Left kidney (tissue), 1 donor: ENCODE measurements at regions not wholly inside any gene's neighbourhood (a gene's known extent, or its start where the extent isn't known, plus 50 kb on each side); places are given as distances from the start of the nearest gene placed in this dataset.
"Not testable (repeated sequence)": the region's sequence is repeated elsewhere in the genome, so short reads cannot be mapped to it uniquely, and the experiment has no call there.

Experiments
- DNase-seq: peaks from one replicate; pipeline ENCODE4 v3.0.0-alpha.2; 2013

- no peak for DNase-seq
These were observed 785.9 kb downstream of the EPHA4 start for GRCh38 chr2:220786216-220786615.

DNA sequence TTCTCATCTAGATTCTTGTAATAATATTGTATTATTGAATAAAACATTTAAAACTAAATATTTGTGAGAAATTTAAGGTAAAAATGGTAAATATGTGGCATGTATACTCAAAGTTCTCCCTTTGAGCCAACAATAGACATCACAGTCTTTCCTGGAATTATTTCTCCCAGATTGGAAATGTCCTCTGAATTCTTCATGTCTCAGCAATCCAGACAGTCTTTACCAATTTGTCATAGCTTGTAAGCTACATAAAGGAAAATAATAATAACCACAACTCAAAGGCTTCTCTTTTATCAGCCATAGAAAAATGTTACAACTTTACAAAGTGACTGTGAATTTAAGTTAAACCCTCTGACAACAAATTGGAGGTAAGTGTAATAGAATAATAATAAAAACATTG is 784.9 kb downstream of the EPHA4 start:
- DNase-seq: no peak

DNA sequence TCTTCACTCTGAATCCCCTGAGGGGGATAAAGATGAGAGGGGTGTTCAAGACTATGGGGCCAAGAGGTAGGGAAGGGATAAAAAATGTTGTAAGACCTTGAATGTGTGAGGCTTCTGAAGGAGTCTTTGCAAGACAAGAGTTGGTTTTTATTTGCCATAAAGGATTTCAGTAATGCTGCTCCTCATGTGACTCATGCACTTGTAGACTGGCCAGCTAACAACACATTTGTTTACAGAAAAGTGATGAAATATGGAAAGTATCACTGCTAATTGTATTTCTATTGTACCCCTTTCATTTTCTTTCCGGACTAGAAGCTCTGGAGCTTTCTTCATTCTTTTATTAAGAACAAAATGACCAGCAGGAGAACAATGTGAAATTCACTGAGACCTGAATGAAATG is 782.1 kb downstream of the EPHA4 start:
- DNase-seq: no peak

GRCh38 chr2:220795705-220796104 is 776.4 kb downstream of the EPHA4 start:
- no peak for DNase-seq

GRCh38 chr2:220811115-220811514 is 761.0 kb downstream of the EPHA4 start:
- DNase-seq: no peak

DNA sequence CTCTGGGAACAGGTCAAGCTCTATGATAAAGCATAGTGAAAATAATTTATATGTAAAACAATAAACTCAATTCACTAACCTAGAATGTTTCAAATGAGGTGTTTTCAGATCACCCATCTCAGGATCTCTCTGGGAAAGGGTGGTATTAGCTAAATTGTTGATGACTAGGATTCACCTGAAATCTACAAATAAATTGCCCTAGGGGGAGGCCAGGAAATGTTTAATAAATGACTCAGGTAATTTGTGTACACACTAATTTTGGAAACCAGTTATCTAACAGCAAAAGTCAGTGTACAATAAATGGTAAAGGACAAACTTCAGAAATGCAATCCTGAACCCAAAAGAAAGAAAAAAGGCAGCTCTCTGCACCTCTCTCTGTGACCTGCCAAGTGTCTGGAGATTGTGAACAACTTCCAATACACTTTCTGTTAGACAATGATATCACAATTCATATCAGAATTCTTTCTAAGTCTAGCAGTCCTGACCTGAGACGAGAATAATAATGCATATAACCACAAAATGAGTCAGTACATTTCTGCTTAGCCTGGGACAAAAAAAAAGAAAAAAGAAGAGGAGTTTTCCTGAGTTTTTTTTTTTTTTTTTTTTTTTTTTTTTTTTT is 760.0 kb downstream of the EPHA4 start:
- DNase-seq: no peak

DNA sequence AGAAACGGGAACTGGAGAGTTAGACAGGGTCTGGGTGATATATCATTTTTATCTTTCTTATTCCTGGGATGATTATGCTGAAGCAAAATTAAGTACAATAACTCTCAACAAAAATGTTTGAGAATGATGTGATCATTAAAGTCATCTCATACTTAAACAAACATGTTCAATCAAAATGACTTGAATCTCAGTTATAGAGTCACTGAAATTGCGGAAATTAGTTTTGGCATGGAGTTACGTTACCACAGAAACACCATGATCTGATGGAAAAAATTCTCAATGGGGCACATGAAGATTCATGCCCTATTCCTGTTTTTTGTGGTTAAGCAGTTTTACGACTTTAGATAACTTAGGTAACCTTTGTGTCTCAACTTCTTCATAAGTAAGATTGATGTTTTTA is 757.7 kb downstream of the EPHA4 start:
- no peak for DNase-seq

DNA sequence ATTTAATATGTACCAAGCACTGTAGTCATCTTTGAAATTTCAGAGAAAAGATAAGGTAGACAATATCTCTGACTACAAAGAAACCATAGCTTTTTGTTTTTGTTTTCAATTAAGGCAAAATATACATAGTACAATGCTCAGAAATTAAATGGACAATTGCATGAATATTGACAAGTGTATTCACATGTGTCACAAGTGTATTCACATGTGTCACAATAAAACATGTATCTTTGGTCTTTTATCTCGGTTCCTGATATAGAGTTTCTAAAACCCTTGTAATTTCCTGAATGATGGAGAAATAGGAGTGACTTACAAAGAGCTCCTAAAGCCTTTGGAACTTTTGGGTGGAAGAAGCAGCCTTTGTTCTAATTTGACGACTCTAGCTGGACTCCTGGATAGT is 756.4 kb downstream of the EPHA4 start:
- no peak for DNase-seq

GRCh38 chr2:220821683-220822082 is 750.4 kb downstream of the EPHA4 start:
- DNase-seq: no peak

DNA sequence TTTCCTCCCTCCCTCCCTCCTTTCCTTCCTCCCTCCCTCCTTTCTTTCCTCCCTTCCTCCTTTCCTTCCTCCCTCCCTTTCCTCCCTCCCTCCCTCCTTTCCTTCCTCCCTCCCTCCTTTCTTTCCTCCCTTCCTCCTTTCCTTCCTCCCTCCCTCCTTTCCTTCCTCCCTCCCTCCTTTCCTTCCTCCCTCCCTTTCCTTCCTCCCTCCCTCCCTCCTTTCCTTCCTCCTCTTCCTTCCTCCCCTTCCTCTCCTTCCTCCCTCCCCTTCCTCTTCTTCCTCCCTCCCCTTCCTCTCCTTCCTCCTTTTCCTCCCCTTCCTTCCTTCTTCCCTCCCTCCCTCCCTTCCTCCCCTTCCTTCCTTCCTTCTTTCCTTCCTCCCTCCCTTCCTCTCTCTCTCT is 748.5 kb downstream of the EPHA4 start:
- DNase-seq: not testable (repeated sequence)

DNA sequence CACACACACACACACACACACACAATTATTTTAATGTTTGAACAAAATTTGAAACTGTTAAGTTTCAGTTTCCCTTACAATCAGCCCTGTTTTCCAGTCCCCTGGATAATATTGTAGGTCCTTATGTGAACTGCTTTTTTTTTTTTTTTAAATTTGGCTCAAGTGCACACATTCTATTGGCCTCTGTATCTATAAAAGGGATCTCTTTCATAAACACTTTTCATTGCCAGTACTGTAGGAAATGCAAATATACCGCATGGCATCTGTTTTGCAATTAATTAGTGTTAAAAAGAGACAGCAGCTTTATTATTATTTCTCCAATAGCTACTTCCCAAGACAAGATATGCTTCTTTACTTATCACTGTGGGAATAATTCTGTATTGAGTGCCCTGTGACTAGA is 738.7 kb downstream of the EPHA4 start:
- no peak for DNase-seq

DNA sequence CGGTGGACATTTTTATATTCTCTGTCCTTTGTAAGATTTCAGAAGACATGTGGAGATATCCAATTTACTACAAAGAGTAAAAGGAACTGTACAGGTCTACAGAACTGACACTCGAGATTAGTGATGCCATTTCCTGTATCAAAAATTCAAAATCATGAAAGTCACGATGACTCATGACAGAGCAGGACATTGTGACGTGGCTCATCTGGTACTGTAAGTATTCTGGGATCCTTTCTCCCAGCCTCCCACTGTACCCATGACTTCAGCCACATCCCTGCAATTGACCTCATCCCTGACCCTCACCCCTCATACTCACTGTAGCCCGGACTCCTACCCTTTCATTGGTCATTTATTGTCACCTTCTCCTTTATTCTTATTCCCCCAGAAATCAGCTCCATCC is 736.5 kb downstream of the EPHA4 start:
- no peak for DNase-seq

DNA sequence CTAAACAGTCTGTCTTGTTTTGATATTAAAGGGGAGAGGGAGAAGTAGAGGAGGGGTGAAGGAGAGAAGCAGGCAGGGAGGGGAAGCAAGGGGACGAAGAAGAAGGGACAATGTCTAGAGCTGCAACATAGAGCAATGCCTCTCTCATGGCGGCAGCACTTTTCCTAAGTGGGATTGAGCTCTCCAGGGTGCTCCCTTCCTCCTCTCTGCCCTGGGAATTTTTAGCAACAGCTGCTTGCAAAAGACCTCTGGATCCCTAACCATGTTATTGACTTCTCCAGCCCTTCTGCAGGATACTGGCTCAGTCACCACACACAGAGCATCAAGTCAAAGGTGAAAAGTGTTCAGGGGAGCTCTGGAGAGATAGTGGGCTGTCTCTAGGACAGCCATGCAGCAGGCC is 734.9 kb downstream of the EPHA4 start:
- no peak for DNase-seq

- no peak for DNase-seq
These were observed 729.0 kb downstream of the EPHA4 start for GRCh38 chr2:220842901-220843665.

DNA sequence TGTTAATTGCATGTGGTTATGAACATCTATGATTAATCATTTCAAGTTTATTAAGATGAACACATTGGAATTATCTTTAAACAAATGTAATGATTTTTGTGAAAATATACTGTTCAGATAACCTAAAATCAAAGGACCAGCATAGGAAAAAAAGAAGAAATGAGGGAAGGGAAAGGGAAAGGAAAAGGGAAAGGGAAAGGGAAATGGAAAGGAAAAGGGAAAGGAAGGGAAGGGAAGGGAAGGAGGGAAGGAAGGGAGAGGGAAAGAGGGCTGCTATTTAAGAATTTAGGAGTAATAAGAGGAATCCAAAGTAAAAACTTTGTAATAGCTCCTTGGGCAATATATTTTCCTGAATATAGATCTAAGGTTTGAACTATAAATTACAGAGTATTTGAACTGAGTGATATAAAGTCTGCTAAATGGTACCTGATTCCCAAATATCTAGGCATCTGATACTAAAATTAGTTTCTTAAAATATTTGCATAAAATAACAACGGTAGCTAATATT is 726.3 kb downstream of the EPHA4 start:
- no peak for DNase-seq

- DNase-seq: no peak
These were observed 725.1 kb downstream of the EPHA4 start for GRCh38 chr2:220847006-220847405.

DNA sequence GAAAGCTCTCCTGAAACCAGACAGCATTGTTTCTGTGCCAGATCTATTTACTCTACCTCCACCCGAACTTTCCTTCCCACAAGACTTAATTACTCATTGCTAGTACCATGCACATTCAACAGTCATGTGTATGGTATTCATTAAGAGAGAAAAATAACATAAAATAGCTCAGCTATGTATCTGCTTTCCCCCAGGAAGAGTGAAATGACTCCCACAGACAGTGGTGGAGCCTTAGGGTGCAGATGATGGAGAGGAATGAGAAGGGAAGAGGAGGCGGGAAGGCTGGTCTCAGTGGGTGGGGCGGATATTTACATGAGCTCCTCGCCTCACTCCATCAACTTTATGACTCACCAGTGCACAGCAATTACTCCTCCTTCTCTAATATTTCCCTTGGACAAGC is 724.5 kb downstream of the EPHA4 start:
- DNase-seq: peak; percentile 12

DNA sequence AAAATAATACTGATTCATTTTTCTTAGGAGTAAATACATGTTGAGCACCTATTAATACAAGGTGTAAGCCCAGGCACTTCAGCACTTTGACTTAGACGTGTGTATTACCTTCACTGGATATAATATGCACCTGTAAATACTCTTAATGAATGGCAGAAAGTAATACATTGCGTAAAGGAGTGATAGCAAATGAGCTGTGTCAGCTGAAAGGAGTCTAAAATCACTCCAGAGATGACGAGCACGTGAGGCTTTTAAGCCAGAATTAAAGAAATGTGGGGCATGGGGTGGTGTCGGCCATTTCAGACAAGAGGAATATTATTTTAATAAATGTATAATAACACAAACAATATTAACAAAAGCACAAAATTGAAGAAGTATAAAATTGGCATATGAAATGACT is 722.7 kb downstream of the EPHA4 start:
- no peak for DNase-seq

GRCh38 chr2:220850116-220850515 is 722.0 kb downstream of the EPHA4 start:
- no peak for DNase-seq

GRCh38 chr2:220855296-220855695 is 716.8 kb downstream of the EPHA4 start:
- no peak for DNase-seq

DNA sequence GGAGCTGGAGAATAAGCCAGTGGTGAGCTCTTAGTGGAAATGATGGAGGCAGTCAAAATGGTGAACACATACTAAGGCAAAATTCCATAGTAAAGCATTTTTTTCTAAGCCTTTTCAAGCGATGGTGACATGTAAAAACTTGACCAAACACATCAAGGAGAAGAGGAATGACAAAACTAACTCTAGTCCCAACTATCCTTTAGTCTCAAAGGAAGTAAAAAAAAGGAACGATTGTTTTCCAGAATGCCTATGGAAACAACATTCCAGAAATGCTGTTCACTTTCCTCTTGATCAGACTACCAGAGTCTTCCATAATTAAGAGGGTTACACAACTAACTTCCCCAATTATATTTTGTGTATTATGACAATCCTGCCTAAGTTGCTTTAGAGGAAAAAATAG is 715.6 kb downstream of the EPHA4 start:
- no peak for DNase-seq

DNA sequence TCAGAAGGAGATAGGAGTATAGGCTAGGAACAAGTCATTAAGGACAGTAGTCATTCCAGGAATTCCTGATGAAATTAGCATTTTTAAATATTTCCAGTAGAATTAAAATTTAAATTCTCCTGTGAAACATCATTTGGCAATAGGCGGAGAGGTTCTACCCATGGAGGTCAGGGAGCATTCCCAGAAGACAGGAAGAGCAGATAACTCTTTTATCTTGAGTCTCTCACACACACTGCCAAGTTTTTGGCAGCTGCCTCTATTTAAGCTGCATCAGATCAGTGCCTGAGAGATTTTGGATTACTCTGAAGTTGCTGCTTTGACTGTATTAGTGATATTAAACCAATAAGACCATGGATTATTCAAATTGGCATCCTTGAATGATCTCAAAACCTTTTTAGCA is 714.7 kb downstream of the EPHA4 start:
- DNase-seq: no peak

DNA sequence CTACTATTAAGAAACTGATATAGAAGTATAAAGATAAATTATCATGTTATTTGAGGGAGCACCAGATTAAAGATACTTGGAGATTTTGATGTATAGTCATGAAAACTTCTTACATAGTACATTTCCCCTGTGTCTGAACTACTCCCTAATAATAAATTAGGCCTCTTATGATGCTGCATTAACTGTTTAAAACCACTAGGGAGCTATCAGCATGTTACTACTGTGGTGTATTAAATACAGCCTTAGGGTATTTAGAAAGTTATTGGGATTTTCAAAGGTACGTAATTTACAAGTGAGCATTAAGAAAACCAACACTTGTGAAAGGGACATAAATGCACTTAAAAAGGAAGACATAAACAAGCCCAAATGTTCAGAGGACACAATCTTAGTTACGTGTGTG is 714.0 kb downstream of the EPHA4 start:
- no peak for DNase-seq

DNA sequence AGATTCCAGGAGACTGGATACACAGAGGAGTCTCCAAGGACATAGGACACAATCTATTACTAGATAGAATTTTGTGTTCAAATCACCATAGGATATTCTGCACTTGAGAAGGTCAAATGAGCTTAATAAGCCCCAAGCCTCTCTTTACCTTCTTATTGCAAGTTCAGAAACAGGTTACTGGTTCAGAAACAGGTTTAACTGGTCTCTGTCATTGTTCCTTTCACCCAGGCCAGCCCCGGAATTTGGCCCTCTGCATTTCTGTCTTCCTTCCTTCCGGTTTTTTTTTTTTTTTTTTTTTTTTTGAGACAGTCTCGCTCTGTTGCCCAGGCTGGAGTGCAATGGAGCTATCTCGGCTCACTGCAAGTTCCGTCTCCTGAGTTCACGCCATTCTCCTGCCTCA is 700.2 kb downstream of the EPHA4 start:
- no peak for DNase-seq
